ENCODE measurements at regions not wholly inside any gene's neighbourhood (a gene's known extent, or its start where the extent isn't known, plus 50 kb on each side); places are given as distances from the start of the nearest gene placed in this dataset.

DNA sequence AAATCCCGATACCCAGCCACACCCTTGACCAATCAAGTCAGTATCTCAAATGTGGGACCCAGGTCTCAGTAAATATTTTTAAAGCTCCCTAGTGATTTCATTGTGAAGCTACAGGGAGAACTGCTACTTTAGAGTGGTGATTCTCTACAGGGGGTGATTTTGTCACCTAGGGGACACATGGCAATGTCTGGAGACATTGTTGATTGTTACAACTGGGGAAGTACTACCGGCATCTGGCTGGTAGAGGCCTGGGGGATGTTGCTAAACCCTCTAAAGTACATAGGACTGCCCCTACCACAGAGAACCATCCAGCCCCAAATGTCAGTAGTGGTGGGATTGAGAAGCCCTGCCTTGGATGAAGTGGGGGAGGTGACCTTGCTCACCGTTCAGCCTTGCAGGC, 152.9 kb downstream of the RPS24 start:
- TF ChIP-seq, protein P1, sequence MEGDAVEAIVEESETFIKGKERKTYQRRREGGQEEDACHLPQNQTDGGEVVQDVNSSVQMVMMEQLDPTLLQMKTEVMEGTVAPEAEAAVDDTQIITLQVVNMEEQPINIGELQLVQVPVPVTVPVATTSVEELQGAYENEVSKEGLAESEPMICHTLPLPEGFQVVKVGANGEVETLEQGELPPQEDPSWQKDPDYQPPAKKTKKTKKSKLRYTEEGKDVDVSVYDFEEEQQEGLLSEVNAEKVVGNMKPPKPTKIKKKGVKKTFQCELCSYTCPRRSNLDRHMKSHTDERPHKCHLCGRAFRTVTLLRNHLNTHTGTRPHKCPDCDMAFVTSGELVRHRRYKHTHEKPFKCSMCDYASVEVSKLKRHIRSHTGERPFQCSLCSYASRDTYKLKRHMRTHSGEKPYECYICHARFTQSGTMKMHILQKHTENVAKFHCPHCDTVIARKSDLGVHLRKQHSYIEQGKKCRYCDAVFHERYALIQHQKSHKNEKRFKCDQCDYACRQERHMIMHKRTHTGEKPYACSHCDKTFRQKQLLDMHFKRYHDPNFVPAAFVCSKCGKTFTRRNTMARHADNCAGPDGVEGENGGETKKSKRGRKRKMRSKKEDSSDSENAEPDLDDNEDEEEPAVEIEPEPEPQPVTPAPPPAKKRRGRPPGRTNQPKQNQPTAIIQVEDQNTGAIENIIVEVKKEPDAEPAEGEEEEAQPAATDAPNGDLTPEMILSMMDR (IDR thresholded peaks at IDR 0.05), result no peak
- no peak for TF ChIP-seq POLR2A (IDR thresholded peaks at IDR 0.05)
